ENCODE measurements at regions not wholly inside any gene's neighbourhood (a gene's known extent, or its start where the extent isn't known, plus 50 kb on each side); places are given as distances from the start of the nearest gene placed in this dataset.

DNA sequence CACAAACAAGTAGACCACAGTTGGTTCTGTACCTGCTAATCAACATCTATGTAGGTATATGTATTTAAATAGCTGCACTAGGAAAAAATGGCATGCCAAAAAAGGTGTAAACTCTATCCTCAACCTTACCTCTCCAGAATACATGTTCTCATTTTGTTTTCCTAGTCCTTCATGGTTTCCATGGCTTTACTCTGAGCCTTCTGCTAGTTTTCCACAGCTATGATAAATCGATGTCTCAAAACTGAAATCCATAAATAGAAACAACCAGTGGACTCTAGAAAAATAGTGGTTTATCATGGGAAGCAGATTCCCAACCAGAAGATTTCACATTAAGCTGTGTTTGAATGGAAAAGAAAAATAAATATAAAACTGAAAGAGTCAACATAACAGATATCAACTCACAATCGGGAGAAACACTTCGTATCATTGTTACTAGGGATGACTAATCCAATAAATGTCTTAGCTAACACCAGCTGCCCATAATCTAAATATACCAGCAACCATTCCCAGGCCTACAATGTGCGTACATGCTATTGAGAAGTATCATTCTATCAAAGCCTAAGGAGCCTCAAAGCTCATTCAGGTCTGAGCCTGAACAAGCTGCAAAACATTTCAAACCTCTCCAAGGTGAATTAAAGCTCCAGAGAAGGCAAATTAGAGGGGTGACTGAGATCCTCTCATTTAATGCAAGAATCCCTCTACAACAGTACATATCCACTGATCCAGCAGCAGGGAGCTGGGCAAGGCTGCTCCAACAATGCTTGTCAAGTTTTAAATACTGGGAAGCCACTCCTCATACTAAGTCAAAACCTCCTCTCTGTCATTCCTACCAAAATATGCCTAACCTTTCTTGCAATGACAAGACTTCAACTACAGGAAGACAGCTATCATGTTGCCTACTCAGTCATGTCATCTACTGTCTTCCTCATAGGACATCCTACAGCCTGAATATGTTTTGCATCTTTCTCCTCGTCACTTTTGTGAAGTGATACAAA, 90.2 kb downstream of the KCTD12 start:
- TF ChIP-seq, protein P1, sequence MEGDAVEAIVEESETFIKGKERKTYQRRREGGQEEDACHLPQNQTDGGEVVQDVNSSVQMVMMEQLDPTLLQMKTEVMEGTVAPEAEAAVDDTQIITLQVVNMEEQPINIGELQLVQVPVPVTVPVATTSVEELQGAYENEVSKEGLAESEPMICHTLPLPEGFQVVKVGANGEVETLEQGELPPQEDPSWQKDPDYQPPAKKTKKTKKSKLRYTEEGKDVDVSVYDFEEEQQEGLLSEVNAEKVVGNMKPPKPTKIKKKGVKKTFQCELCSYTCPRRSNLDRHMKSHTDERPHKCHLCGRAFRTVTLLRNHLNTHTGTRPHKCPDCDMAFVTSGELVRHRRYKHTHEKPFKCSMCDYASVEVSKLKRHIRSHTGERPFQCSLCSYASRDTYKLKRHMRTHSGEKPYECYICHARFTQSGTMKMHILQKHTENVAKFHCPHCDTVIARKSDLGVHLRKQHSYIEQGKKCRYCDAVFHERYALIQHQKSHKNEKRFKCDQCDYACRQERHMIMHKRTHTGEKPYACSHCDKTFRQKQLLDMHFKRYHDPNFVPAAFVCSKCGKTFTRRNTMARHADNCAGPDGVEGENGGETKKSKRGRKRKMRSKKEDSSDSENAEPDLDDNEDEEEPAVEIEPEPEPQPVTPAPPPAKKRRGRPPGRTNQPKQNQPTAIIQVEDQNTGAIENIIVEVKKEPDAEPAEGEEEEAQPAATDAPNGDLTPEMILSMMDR (conservative IDR thresholded peaks at IDR 0.05) = no peak
- no peak for TF ChIP-seq EZH2 (IDR thresholded peaks at IDR 0.05; ENCODE audit: low read depth)
